Stimulated activated CD4-positive, alpha-beta T cell treated with anti-CD3 and anti-CD28 coated beads, TNF-alpha, amount 100 ng/mL, for 48 hours (primary cell): ENCODE measurements at regions not wholly inside any gene's neighbourhood (a gene's known extent, or its start where the extent isn't known, plus 50 kb on each side); places are given as distances from the start of the nearest gene placed in this dataset.

ENCODE experiments used
- DNase-seq, 3 donors: peaks; one replicate each; pipeline ENCODE4 v3.0.0-alpha.2; 2020; ENCODE audit warnings: low read depth in 3 of 3

- DNase-seq = no peak
These were observed 1026.9 kb upstream of the C9orf72 start for GRCh38 chr9:28600226-28600625.

- no peak for DNase-seq
These were observed 1034.6 kb upstream of the C9orf72 start for GRCh38 chr9:28607843-28608242.

GRCh38 chr9:28610339-28610738, 1037.1 kb upstream of the C9orf72 start:
- DNase-seq = no peak

- no peak for DNase-seq
These were observed 1043.0 kb upstream of the C9orf72 start for GRCh38 chr9:28616310-28616709.

GRCh38 chr9:28620011-28620410, 1046.7 kb upstream of the C9orf72 start:
- no peak for DNase-seq

GRCh38 chr9:28620661-28621060, 1047.4 kb upstream of the C9orf72 start:
- no peak for DNase-seq

- DNase-seq = no peak
These were observed 1051.5 kb upstream of the C9orf72 start for GRCh38 chr9:28624771-28625170.

- DNase-seq = no peak
These were observed 1054.8 kb upstream of the C9orf72 start for GRCh38 chr9:28628031-28628430.

GRCh38 chr9:28648723-28649122, 1075.4 kb upstream of the C9orf72 start:
- DNase-seq = no peak

- no peak for DNase-seq
These were observed 1077.0 kb upstream of the C9orf72 start for GRCh38 chr9:28650327-28650726.

GRCh38 chr9:28651050-28651722, 1077.9 kb upstream of the C9orf72 start:
- DNase-seq = no peak

- no peak for DNase-seq
These were observed 1079.9 kb upstream of the C9orf72 start for GRCh38 chr9:28653216-28653615.

- no peak for DNase-seq
These were observed 1083.4 kb upstream of the C9orf72 start for GRCh38 chr9:28656727-28657126.

GRCh38 chr9:28661853-28662252, 1088.6 kb upstream of the C9orf72 start:
- DNase-seq = no peak

- no peak for DNase-seq
These were observed 1089.4 kb upstream of the C9orf72 start for GRCh38 chr9:28662675-28663074.

GRCh38 chr9:28668158-28668557, 1094.9 kb upstream of the C9orf72 start:
- DNase-seq = no peak

- DNase-seq = no peak
These were observed 1097.7 kb upstream of the C9orf72 start for GRCh38 chr9:28671000-28671399.

GRCh38 chr9:28678097-28678496, 1104.8 kb upstream of the C9orf72 start:
- DNase-seq = no peak

GRCh38 chr9:28688172-28688571, 1114.9 kb upstream of the C9orf72 start:
- no peak for DNase-seq

GRCh38 chr9:28692012-28692411, 1118.7 kb upstream of the C9orf72 start:
- no peak for DNase-seq

- DNase-seq = no peak
These were observed 1123.7 kb upstream of the C9orf72 start for GRCh38 chr9:28696960-28697359.

GRCh38 chr9:28699632-28700031, 1126.4 kb upstream of the C9orf72 start:
- no peak for DNase-seq

- DNase-seq = no peak
These were observed 1134.3 kb upstream of the C9orf72 start for GRCh38 chr9:28707616-28708015.

- DNase-seq = no peak
These were observed 1140.9 kb upstream of the C9orf72 start for GRCh38 chr9:28714188-28714587.
